ENCODE measurements at regions not wholly inside any gene's neighbourhood (a gene's known extent, or its start where the extent isn't known, plus 50 kb on each side); places are given as distances from the start of the nearest gene placed in this dataset.

DNA sequence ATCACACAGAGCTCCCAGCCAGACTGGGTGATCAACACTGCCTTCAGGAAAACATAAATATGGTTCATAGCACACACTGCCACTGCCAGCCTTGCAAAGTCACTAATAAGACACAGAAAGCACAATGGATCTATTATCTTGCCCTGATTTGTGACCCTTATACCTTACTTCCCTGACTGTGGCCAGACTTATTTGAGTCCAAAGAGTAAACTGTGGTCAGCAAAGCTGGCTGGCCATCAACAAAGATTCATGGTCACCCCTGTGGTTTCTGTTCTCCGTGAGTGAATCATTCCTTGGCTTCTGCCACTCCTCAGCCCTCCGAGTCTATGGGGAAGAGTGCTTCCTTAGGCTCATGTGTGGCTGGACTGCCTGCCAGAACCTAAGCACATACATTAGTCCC, 437.7 kb downstream of the RAP2B start:
- peak; percentile 62 for DNase-seq (ENCODE audit: low read depth, low spot score)

DNA sequence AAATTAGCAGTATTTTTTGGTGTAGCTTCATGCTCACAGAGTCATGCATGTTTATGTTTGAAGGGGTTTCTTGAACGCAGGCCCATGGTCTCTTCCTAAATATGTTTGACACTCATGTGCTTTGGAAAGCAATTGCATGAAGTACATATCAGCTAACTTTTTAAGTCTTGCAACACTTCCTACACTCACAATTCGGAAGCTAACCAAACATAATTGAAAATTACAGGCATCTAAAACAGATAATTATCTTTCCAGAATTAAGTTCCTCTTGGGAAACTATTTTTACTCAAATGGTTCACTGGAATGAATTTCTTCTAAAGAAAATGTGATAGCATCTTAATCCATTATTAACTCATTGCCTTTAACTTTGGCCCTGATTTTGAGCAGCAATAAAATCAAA, 438.9 kb downstream of the RAP2B start:
- DNase-seq (ENCODE audit: low read depth, low spot score): no peak

DNA sequence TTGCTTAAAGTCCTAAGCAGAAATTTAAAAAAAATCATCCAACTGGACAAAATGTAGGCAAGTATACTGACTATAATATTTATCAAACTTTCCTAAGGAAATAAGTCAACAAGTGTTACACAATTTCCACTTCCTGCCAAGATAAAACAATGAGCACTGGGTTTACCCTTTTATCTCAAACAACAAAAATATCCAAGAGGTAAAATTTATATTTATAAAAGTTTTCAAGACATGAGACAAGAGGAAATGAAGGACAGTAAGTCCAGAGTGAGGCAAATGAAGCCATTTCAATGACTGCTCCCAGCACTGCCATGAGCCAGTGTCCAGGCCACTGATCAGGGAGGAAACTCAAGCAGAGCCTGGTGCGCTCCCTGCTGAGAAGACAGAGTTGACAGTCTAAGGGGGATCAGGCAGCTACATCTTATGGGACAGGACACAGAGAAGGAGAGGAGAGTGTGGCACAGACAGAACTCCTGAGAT, 439.4 kb downstream of the RAP2B start:
- DNase-seq (ENCODE audit: low read depth, low spot score): no peak

DNA sequence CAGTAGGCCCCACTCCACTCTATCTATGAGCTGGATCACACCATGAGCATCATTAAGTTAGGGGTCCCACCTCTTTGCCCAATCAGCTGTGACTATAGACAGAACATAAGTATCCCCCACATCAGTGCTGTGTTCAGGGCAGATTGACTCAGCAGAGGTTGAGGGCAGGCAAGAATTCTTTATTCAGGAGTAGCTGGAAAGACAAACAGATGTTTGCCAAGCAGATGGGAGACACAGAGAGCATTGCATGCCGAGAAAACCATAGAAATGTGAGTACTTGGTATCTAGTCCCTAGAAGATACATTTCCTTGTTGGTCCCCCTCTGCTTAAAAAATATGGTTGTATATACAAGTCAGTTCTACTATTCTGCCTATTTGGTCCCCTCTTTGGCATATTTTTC, 440.8 kb downstream of the RAP2B start:
- no peak for DNase-seq (ENCODE audit: low read depth, low spot score)

DNA sequence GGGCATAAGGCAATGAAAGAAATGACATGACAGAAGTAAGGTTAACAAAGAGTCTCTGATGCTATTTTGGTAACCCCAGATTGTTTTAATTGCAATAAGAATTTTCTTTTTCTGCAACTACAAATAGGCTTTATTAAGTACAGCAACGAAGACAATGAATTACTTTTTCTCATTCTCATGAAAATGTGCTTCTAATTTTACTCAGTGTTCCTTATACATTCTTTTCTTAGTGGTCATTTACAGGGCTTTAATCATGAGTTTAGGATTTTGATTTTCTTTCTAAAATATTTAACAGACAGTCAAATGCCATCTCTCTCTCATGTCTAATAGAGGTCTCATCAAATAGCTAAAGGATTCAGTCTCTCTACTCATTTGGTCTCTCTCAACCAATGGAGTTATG, 452.1 kb downstream of the RAP2B start:
- no peak for DNase-seq (ENCODE audit: low read depth, low spot score)

DNA sequence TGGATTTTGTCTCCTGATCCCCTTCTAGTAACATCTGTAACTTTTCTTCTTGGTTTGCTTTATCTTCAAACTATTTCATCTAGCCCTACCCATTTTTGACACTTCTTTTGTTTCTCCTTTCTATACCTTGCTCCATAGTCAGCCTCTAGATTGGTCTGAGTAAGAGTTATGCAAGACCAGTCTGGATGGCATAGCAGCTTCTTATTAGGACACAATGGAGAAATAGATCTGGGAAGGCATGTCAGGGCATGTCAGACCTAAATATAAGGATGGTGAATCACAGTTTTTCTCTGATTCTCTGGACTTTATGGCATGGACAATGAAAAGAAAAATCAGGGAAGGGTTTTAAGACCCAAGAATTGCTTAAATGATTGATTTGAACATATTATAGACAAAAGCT, 452.5 kb downstream of the RAP2B start:
- no peak for DNase-seq (ENCODE audit: low read depth, low spot score)

DNA sequence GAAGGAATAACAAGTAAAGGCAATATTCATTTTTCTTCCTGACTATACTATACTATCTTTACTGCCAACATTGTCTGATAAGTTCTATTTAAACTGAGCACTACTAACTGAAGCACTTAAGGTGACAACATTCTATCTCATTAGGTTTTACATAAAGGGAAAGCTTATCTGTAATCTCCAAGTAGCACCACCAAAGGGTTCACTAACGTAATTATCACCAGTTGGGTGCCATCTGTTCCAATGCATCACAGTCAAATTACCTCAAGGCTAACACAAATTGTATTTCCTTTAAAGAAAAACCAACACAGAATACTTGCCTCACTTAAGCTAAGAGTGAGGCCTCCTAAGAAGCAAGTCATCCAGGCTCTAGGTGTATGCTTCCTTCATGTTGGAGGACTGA, 453.8 kb downstream of the RAP2B start:
- no peak for DNase-seq (ENCODE audit: low read depth, low spot score)

DNA sequence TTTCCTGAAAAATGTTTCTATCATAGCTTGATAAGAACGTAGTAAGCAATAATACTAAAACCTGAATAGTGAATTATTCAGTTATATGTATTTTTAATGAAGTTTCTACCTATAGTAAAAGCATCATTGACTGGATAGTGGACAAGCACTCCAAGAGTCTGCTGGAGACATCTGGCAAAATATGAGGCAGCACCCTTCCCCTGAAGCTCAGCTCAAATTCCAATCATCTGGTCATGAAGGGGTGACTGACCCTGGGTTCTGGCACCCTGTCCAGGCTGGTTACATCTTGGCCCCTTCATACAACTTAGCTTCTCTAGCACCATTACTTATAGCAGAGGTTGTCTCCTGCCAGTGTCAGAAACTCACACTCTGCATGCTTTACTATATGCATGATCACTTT, 455.4 kb downstream of the RAP2B start:
- no peak for DNase-seq (ENCODE audit: low read depth, low spot score)

DNA sequence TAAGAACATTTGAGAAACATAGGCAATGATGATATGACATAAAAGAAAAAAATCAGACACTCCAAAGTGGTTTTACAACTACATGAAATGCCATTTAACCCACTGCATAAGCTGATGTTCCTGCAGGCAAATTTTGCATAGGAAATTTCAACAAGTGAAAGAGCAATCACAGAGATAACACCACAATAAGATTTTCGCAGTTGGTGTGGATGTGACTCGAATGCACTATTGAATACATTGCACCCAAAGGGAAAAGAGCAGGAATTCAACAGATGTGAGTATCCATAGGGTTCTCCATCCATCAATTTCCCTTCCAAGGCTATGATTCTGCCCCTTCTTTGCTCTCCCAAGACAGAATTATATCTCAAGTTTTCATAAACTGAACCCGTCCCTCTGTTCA, 456.1 kb downstream of the RAP2B start:
- DNase-seq (ENCODE audit: low read depth, low spot score): no peak

DNA sequence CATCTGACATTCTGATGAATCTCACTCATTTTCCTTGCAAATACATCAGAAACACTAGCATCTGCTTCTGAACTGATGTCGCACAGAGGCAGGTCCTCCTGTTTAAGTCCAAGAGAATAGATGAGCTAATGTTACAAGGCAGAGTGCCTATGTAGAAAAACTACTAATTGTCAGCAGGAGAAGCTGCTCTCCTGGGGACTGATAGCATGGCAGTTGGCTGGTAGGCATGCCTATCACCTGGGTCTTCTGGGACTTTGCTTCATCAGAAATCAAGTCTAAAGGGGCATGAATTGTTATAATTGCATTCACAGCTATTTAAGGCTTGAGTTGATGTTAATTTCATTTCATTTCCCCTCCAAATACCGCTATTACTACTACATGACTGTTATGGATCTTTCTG, 457.2 kb downstream of the RAP2B start:
- no peak for DNase-seq (ENCODE audit: low read depth, low spot score)

DNA sequence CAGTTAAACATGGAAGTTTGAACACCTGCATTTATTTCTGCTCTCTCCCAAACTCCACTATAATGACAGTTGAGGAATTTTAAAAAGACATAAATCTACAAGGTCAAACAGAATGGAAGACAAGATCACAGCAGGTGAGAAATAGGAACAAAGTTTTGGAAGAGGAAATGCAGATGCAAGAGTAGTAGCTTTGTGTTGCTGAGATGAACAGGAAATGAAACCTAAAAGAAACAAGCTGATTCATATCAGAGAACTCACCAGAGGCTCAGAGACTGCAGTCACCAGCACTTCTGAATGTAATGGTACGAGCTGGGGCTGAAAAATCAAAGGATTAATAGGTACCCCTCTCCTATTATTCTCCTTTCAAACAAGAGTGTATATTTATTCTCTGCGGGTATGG, 459.9 kb downstream of the RAP2B start:
- DNase-seq (ENCODE audit: low read depth, low spot score): no peak

DNA sequence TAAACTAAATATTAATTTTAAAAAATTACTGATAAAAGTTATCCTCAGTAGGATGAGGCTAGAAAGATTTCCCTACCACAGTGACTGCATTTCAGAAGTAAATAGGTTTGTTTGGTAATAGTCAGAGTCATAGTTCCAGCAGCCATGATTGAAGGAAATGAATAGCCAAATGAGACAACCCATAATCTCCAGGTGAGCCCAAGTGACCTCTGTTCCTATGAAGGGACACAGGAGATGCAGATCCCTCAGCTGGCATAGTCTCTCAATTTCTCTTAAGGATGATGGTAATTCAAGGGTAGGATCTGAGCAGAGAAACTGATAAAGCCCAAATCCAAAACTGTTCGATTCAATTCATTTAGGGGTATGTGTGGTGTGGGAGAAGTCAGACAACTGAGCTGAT, 461.8 kb downstream of the RAP2B start:
- no peak for DNase-seq (ENCODE audit: low read depth, low spot score)

DNA sequence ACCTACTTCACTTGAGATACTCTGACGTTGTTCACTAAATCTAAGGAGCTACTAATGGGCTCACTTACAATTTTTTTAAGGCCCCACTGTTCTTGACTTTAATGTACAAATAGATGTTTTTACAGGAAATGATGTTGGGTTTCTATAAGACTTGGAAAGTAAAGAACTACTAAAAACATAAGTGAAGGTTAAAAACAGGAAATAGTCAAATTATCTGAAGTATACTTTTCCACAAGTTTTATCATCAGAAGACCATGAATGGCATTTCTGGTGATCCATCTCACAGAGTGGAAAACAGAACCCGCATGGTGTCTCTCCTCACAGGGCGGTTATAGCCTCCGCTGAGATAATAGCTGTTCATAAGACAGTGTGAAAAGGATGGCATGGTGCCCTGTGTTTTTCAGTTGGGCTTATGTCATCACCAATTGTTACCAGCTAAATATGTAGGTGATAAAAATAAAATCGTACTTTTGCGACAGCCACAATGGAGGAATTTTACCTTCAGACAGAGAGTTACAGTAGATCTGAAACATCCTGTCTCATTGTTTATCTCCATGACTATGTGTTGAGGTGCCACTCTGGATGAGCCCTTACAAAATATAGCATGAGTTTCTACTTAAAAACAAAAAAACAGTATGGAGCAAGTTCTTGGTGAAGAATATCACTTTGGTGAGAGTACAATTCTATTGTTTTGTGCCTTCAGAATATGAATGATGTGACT, 462.4 kb downstream of the RAP2B start:
- no peak for DNase-seq (ENCODE audit: low read depth, low spot score)

DNA sequence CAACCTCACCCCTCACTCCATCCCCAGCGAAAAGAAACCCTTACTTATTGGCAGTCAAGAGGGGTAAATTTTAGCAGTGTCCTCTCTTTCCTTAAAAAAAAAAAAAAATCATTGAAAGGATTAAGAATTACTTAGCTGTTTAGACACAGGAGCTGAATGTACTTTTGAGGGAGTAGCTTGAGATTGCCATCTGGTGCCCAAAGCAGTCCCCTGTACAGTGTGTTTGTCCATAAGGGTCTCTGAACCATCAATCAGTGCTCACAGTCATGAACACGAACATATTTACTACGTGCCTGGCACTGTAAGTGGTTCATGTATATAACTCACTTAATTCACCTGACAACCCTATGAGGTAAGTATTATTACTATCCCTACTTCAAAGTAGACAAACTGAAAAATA, 463.5 kb downstream of the RAP2B start:
- no peak for DNase-seq (ENCODE audit: low read depth, low spot score)

DNA sequence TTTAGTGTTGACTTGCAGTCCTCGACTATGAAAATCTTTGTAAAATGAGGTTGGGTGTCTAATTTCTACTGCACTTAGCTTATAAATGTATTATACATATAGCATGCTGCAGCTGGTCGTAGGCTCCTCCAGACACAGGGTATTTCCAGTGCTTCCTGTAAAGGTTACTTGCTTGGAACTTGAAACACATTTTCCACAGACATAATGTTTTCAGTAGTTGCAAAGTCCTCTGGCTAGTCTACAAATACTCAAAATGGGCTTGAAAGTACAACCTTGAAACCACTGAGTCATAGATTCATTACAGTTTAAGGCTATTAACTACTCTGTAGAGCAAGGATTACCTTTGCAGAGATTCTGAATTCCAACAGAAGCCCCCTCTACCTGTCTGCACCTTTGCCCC, 464.1 kb downstream of the RAP2B start:
- DNase-seq (ENCODE audit: low read depth, low spot score): no peak

DNA sequence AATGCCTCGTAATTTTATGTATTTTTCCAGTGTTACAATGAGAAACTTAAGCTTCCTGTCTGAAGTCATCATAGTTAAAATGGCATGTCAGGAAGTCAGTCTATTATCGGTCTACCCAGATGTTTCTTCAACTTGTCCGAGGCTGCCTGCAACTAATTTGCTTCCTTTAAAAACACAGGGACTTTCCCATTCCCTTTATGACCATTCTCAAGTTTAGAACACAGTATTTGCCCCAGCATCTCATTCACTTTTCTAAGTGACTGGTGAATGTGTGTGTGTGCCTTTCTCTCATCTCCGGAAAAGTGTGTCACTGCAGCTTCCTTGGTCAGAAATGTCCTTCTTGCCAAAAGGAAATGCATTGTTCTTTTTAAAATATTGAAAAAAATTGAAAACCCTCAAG, 466.6 kb downstream of the RAP2B start:
- peak; percentile 96 for DNase-seq (ENCODE audit: low read depth, low spot score)

DNA sequence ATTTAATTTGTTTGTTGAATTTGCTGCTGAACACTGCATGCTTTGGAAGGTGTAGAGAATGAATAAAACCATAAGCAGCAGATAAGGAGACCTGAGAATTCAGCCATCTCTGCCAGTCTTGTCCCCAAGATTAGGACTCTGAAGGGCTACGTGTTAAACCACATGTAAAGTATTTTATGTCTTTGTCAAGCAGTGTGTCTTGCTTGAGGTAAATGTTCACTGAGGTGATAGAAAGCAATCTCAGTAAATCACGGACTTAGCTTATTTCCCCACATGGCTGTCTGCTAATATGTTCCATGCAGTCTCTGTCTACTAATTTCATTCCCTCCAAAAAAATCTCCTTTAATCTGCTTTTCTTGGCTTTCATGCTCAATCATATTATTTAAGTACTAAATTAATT, 467.1 kb downstream of the RAP2B start:
- DNase-seq (ENCODE audit: low read depth, low spot score): no peak

DNA sequence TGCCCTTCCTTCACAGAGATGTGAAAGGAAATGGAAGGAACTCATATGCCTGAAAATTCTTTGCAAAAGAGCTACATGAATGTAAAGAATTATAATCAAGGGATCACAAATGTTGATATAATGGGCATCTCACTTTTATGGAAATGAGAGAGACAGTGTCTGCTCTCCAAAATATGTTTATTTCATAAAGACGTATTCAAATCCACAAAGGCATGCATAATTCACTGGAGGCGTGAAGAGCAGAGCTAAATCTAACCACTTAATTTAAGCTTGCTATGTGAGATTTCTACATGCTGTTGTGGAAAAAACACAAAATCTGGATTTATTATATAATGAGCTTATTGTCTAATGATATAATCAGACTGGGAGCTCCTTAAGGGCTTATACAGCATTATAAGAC, 469.1 kb downstream of the RAP2B start:
- DNase-seq (ENCODE audit: low read depth, low spot score): no peak

DNA sequence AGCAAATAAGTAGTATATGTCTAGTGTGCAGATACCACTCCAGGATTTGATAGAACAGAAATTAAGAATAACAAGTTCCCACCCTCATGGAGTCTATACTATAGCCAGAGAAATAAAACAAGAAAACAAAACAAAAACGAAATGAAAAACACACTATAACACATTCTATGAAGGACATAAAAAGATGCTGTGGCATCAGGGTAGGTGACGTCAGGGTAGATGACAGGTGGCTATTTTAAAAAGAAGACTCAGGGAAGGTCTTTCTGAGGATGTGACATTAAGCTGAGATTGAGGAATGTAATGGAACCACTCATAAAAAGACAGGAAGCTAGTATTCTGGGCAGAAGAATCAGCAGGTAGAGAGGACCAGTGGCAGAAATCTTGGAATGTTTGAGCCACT, 469.6 kb downstream of the RAP2B start:
- no peak for DNase-seq (ENCODE audit: low read depth, low spot score)

DNA sequence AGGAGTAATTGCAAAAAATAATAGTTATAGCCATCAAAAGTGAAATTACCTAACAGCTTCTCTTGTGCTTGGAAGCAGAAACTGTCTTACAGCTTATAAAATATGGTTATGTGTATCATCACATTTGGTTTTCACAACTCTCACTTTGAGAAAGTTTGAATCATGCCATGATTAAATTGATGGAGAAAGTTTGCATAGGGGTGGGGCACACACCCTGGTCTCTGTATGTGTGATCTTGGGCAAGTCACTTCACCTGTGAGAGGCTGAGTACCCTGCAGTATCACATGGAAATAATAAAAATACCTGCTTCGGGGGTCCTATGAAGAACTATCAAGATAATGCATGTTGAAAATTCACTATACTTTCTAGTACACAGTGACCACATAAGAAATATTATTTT, 471.4 kb downstream of the RAP2B start:
- DNase-seq (ENCODE audit: low read depth, low spot score): no peak

DNA sequence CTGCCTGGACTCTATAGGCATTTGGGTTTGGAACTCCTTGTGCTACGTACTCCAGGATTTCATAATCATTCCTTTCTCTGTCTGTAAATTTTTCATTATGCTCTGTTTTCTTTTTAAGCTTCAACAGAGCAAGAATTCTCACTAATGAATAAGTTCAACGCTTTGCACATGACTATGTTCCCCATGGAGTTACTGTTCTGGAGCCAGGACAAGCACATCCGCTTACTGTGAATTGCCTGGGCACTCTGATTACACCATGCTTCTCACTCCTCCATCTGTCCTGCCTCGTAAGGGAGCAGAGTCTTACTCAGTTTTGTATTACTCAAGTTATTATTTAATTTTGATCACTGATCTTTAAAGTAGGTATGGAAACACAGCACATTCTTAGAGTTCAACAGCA, 472.7 kb downstream of the RAP2B start:
- no peak for DNase-seq (ENCODE audit: low read depth, low spot score)

DNA sequence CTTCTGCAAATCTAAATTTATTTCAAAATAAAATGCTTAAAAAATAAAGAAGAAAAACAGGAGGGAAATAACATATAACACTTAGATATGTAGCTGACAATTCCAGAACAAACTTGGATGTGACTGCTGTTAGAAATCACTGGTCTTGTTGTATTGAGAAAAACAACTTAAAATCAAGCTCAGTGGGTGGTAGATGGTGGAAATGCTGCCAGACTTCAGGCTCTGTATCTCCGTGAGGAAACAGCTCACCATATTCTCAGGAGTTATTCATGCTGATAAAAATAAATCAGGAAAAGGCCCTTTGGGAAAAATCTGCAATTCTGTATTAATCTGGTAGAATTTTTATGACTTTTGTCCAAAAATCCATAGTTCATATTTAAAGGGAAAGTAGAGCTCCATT, 477.6 kb downstream of the RAP2B start:
- no peak for DNase-seq (ENCODE audit: low read depth, low spot score)

DNA sequence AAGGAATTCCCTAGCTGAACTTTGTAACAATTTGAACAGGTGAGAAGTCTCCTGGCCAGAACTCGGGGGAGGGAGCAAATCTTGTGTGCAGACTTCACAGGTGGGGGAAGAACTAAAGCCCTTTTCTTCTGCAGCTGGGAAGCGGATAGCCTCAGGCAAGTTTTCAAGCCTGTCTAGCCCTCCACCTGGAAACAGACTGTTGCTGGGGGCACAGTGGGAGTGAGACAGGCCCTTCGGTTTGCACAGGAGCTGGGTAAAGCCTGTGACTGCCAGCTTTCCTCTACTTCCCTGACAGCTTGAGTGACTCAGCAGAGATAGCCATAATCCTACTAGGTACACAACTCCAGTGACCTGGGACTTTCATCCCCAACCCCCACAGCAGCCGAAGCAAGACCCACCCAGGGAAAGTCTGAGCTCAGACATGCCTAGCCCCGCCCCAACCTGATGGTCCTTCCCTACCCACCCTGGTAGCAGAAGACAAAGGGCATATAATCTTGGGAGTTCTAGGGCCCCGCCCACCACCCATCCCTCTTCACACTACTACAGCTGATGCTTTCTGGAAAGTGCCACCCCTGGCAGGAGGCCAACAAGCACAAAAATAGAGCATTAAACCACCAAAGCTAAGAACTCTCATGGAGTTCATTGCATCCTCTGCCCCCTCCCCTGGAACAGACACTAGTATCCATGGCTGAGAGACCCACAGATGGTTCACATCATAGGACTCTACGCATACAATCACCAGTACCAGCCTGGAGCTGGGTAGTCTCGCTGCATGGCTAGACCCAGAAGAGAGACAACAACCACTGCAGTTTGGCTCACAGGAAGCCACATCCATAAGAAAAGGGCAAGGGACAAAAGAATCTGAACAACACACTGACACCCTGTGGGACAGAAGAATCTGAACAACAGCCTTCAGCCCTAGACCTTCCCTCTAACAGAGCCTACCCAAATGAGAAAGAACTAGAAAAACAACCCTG, 479.0 kb downstream of the RAP2B start:
- no peak for DNase-seq (ENCODE audit: low read depth, low spot score)

All from pulmonary artery endothelial cell (primary cell).